Stimulated activated CD4-positive, alpha-beta T cell treated with anti-CD3 and anti-CD28 coated beads, Interleukin-1b, Interleukin-23, amount 100 ng/mL, for 1 hour (primary cell): ENCODE measurements at regions not wholly inside any gene's neighbourhood (a gene's known extent, or its start where the extent isn't known, plus 50 kb on each side); places are given as distances from the start of the nearest gene placed in this dataset.

Experiments
- DNase-seq, 2 donors: peaks; one replicate each; pipeline ENCODE4 v3.0.0-alpha.2; 2020; ENCODE audit warnings: low read depth in 2 of 2

- DNase-seq, result no peak
Observed at GRCh38 chr7:17019106-17019505, 137.3 kb upstream of the AGR3 start.

- DNase-seq, result no peak
Observed at GRCh38 chr7:17020250-17020649, 138.5 kb upstream of the AGR3 start.

- no peak for DNase-seq
Observed at GRCh38 chr7:17021205-17021604, 139.4 kb upstream of the AGR3 start.

- DNase-seq, result no peak
Observed at GRCh38 chr7:17022920-17023319, 141.1 kb upstream of the AGR3 start.

GRCh38 chr7:17026269-17026668, 144.5 kb upstream of the AGR3 start:
- DNase-seq, result no peak

- no peak for DNase-seq
Observed at GRCh38 chr7:17027143-17027788, 145.5 kb upstream of the AGR3 start.

GRCh38 chr7:17027789-17028152, 146.0 kb upstream of the AGR3 start:
- no peak for DNase-seq

- no peak for DNase-seq
Observed at GRCh38 chr7:17029150-17029549, 147.4 kb upstream of the AGR3 start.

GRCh38 chr7:17030559-17030958, 148.8 kb upstream of the AGR3 start:
- no peak for DNase-seq

GRCh38 chr7:17031906-17032551, 150.2 kb upstream of the AGR3 start:
- DNase-seq, result no peak

- DNase-seq, result no peak
Observed at GRCh38 chr7:17033245-17033644, 151.5 kb upstream of the AGR3 start.

- no peak for DNase-seq
Observed at GRCh38 chr7:17036584-17036983, 154.8 kb upstream of the AGR3 start.

GRCh38 chr7:17037356-17037755, 155.6 kb upstream of the AGR3 start:
- DNase-seq, result no peak

- DNase-seq, result no peak
Observed at GRCh38 chr7:17038160-17038782, 156.5 kb upstream of the AGR3 start.

- no peak for DNase-seq
Observed at GRCh38 chr7:17038783-17039170, 157.0 kb upstream of the AGR3 start.

- no peak for DNase-seq
Observed at GRCh38 chr7:17039372-17039771, 157.6 kb upstream of the AGR3 start.

GRCh38 chr7:17040716-17041115, 158.9 kb upstream of the AGR3 start:
- DNase-seq, result no peak

- no peak for DNase-seq
Observed at GRCh38 chr7:17041324-17041723, 159.5 kb upstream of the AGR3 start.

GRCh38 chr7:17042211-17042610, 160.4 kb upstream of the AGR3 start:
- no peak for DNase-seq

- DNase-seq, result no peak
Observed at GRCh38 chr7:17043012-17043877, 161.5 kb upstream of the AGR3 start.

- no peak for DNase-seq
Observed at GRCh38 chr7:17044396-17044795, 162.6 kb upstream of the AGR3 start.

- DNase-seq, result no peak
Observed at GRCh38 chr7:17044861-17045260, 163.1 kb upstream of the AGR3 start.

- no peak for DNase-seq
Observed at GRCh38 chr7:17046259-17046658, 164.5 kb upstream of the AGR3 start.
